Liver (tissue), 8 donors: ENCODE measurements at regions not wholly inside any gene's neighbourhood (a gene's known extent, or its start where the extent isn't known, plus 50 kb on each side); places are given as distances from the start of the nearest gene placed in this dataset.

Experiments
- DNase-seq: peaks from one replicate; pipeline ENCODE4 v3.0.0-alpha.2; 2017; ENCODE audit warnings: low spot score
- H3K27ac ChIP-seq, 2 donors: one replicate each; pipeline ENCODE4 v1.7.0; 2013; ENCODE audit warnings: inconsistent platforms in 2 of 2, low read length in 2 of 2, control low read depth in 1 of 2, low read depth in 1 of 2, mild to moderate bottlenecking in 1 of 2
- H3K27me3 ChIP-seq, 4 donors: one replicate each; pipeline versions ENCODE4 v1.6.1 to v1.7.0; 2013; ENCODE audit warnings: low read length in 3 of 4, inconsistent platforms in 1 of 4, mild to moderate bottlenecking in 1 of 4, moderate library complexity in 1 of 4; ENCODE audit not compliant: control insufficient read depth in 4 of 4, insufficient read depth in 4 of 4
- H3K36me3 ChIP-seq, 4 donors: one replicate each; pipeline versions ENCODE4 v1.6.1 to v1.7.0; 2013; ENCODE audit warnings: low read length in 3 of 4, mild to moderate bottlenecking in 3 of 4, low read depth in 1 of 4, moderate library complexity in 1 of 4; ENCODE audit not compliant: control insufficient read depth in 4 of 4, insufficient read depth in 3 of 4
- H3K4me1 ChIP-seq, 4 donors: one replicate each; pipeline versions ENCODE4 v1.6.1 to v1.7.0; 2013; ENCODE audit warnings: low read length in 3 of 4, mild to moderate bottlenecking in 3 of 4, moderate library complexity in 1 of 4; ENCODE audit not compliant: control insufficient read depth in 4 of 4, insufficient read depth in 4 of 4
- H3K4me3 ChIP-seq, 3 donors: one replicate each; pipeline versions ENCODE4 v1.6.1 to v1.7.0; 2013; ENCODE audit warnings: low read length in 3 of 3, control low read depth in 1 of 3, low read depth in 1 of 3, mild to moderate bottlenecking in 1 of 3
- H3K9ac ChIP-seq, 2 donors: one replicate each; pipeline ENCODE4 v1.7.0; 2013; ENCODE audit warnings: low read length in 2 of 2, mild to moderate bottlenecking in 2 of 2, moderate library complexity in 2 of 2, control low read depth in 1 of 2, low read depth in 1 of 2
- H3K9me3 ChIP-seq, 4 donors: one replicate each; pipeline versions ENCODE4 v1.6.1 to v1.7.0; 2013; ENCODE audit warnings: low read length in 3 of 4; ENCODE audit not compliant: control insufficient read depth in 4 of 4
- CTCF ChIP-seq: fragments of 150-350 bp; IDR thresholded peaks from 2 replicates; pipeline ENCODE4 v1.5.1; 2017; ENCODE audit warnings: improper control_type of control experiment, low read depth, low read length; ENCODE audit not compliant: missing input control
- FOXA2 ChIP-seq: IDR thresholded peaks from 2 replicates; pipeline ENCODE4 v1.6.1; 2016; ENCODE audit warnings: antibody characterized with exemption
- GABPA ChIP-seq, 2 donors: IDR thresholded peaks in 1 of 2; conservative IDR thresholded peaks in 1 of 2; 2 replicates each; pipeline ENCODE4 v1.6.1; 2016; ENCODE audit warnings: antibody characterized with exemption in 2 of 2, mild to moderate bottlenecking in 1 of 2, moderate library complexity in 1 of 2
- HNF4A ChIP-seq, 2 donors: conservative IDR thresholded peaks; 2 replicates each; pipeline ENCODE4 v1.6.1; 2016; ENCODE audit warnings: antibody characterized with exemption in 2 of 2, mild to moderate bottlenecking in 2 of 2
- HNF4G ChIP-seq: IDR thresholded peaks from 2 replicates; pipeline ENCODE4 v1.6.1; 2016; ENCODE audit warnings: antibody characterized with exemption
- MAX ChIP-seq: IDR thresholded peaks from 2 replicates; pipeline ENCODE4 v1.6.1; 2016; ENCODE audit warnings: antibody characterized with exemption
- NR2F2 ChIP-seq: IDR thresholded peaks from 2 replicates; pipeline ENCODE4 v1.6.1; 2016; ENCODE audit warnings: antibody characterized with exemption
- RXRA ChIP-seq, 2 donors: IDR thresholded peaks; 2 replicates each; pipeline ENCODE4 v1.6.1; 2017 to 2018; ENCODE audit warnings: antibody characterized with exemption in 2 of 2, mild to moderate bottlenecking in 1 of 2
- SP1 ChIP-seq: IDR thresholded peaks from 2 replicates; pipeline ENCODE4 v1.6.1; 2018; ENCODE audit warnings: antibody characterized with exemption, mild to moderate bottlenecking
- TAF1 ChIP-seq: conservative IDR thresholded peaks from 2 replicates; pipeline ENCODE4 v1.6.1; 2016; ENCODE audit warnings: antibody characterized with exemption, mild to moderate bottlenecking
- YY1 ChIP-seq: IDR thresholded peaks from 2 replicates; pipeline ENCODE4 v1.6.1; 2016; ENCODE audit warnings: antibody characterized with exemption, mild to moderate bottlenecking
- WGBS: extraction: QIAGEN DNeasy Blood & Tissue Kit; methylation state at CpG from one replicate; pipeline ENCODE4 v1.1.7; 2013; 5-methylcytosine and 5-hydroxymethylcytosine counted together
- TF ChIP-seq, protein P1 (sequence below): IDR thresholded peaks from 2 replicates; pipeline ENCODE4 v1.6.1; 2016; ENCODE audit warnings: antibody characterized with exemption, mild to moderate bottlenecking
- donor health status: healthy.
- donor health status: healthy.
- donor health status: healthy.
- donor health status: healthy.
- donor health status: healthy.

GRCh38 chr22:48651036-48651890 lies 1176.4 kb downstream of the BRD1 start:
- no peaks in the 10 kb centered on the region for H3K36me3 ChIP-seq
- no peaks in the 10 kb centered on the region for H3K9me3 ChIP-seq
- no peak for DNase-seq
- no peaks in the 10 kb centered on the region for H3K4me1 ChIP-seq
- H3K27me3 ChIP-seq: no peaks in the 10 kb centered on the region
- H3K9ac ChIP-seq: no peak overlapping the region
- no peak overlapping the region for H3K4me3 ChIP-seq
- 88% methylated on average over 26 of the region's 26 CpGs for WGBS
- no peak for TF ChIP-seq HNF4A (conservative IDR thresholded peaks at IDR 0.05)
- no peak overlapping the region for H3K27ac ChIP-seq

- Histone ChIP-seq H3K27ac (no peak overlapping the region), H3K9me3 (no peaks in the 10 kb centered on the region), H3K9ac (no peak overlapping the region), H3K36me3 (no peaks in the 10 kb centered on the region), H3K4me1 (no peaks in the 10 kb centered on the region), H3K4me3 (no peak overlapping the region), H3K27me3 (no peaks in the 10 kb centered on the region)
- WGBS: 95% methylated on average over 17 of the region's 17 CpGs
- no peak for DNase-seq
- TF ChIP-seq NR2F2 (no peak), TAF1 (no peak), RXRA (IDR thresholded peaks at IDR 0.05) (no peak)
Measured at GRCh38 chr22:48650323-48651035, 1177.2 kb downstream of the BRD1 start.

GRCh38 chr22:48649466-48649865 lies 1178.2 kb downstream of the BRD1 start:
- Histone ChIP-seq H3K9me3 (no peaks in the 10 kb centered on the region), H3K9ac (no peak overlapping the region), H3K4me3 (no peak overlapping the region), H3K4me1 (no peaks in the 10 kb centered on the region), H3K27ac (no peak overlapping the region), H3K27me3 (no peaks in the 10 kb centered on the region), H3K36me3 (no peaks in the 10 kb centered on the region)
- no peak for TF ChIP-seq CTCF
- TF ChIP-seq SP1: no peak
- TF ChIP-seq NR2F2: no peak
- TF ChIP-seq YY1: no peak
- TF ChIP-seq HNF4A (conservative IDR thresholded peaks at IDR 0.05): no peak
- no peak for TF ChIP-seq GABPA (IDR thresholded peaks at IDR 0.05 in 1 of 2, conservative IDR thresholded peaks at IDR 0.05 in 1 of 2)
- TF ChIP-seq FOXA2: no peak
- no peak for TF ChIP-seq MAX
- TF ChIP-seq, protein P1, sequence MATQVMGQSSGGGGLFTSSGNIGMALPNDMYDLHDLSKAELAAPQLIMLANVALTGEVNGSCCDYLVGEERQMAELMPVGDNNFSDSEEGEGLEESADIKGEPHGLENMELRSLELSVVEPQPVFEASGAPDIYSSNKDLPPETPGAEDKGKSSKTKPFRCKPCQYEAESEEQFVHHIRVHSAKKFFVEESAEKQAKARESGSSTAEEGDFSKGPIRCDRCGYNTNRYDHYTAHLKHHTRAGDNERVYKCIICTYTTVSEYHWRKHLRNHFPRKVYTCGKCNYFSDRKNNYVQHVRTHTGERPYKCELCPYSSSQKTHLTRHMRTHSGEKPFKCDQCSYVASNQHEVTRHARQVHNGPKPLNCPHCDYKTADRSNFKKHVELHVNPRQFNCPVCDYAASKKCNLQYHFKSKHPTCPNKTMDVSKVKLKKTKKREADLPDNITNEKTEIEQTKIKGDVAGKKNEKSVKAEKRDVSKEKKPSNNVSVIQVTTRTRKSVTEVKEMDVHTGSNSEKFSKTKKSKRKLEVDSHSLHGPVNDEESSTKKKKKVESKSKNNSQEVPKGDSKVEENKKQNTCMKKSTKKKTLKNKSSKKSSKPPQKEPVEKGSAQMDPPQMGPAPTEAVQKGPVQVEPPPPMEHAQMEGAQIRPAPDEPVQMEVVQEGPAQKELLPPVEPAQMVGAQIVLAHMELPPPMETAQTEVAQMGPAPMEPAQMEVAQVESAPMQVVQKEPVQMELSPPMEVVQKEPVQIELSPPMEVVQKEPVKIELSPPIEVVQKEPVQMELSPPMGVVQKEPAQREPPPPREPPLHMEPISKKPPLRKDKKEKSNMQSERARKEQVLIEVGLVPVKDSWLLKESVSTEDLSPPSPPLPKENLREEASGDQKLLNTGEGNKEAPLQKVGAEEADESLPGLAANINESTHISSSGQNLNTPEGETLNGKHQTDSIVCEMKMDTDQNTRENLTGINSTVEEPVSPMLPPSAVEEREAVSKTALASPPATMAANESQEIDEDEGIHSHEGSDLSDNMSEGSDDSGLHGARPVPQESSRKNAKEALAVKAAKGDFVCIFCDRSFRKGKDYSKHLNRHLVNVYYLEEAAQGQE: no peak
- no peak for TF ChIP-seq HNF4G
- DNase-seq: no peak
- 91% methylated on average over 16 of the region's 16 CpGs for WGBS
